Spleen (tissue), 7 donors: ENCODE measurements at regions not wholly inside any gene's neighbourhood (a gene's known extent, or its start where the extent isn't known, plus 50 kb on each side); places are given as distances from the start of the nearest gene placed in this dataset.

Experiments
- POLR2A ChIP-seq, 3 donors: fragments of 450-650 bp; IDR thresholded peaks; one replicate each; pipeline ENCODE4 v1.5.1; 2017; ENCODE audit warnings: antibody characterized with exemption in 3 of 3, mild to moderate bottlenecking in 1 of 3
- TF ChIP-seq, protein P1 (sequence below), 11 experiments: fragments of 200-600 bp in 7 of 11; fragments of 450-650 bp in 4 of 11; sonication (generic) in 4 of 11; IDR thresholded peaks in 8 of 11; conservative IDR thresholded peaks in 3 of 11; 1 replicate in 7 of 11; 2 replicates in 4 of 11; pipeline versions ENCODE4 v1.4.0 to v1.8.0; 2016 to 2021; ENCODE audit warnings: antibody characterized with exemption in 11 of 11, inconsistent platforms in 4 of 11, mild to moderate bottlenecking in 1 of 11
- donor health status: DM: no; HTN: no; CAD: no; lungs with moderate emphysema.
- donor health status: DM: no; HTN: no; CAD: no.
- donor health status: DM: no; HTN: no; CAD: no.

DNA sequence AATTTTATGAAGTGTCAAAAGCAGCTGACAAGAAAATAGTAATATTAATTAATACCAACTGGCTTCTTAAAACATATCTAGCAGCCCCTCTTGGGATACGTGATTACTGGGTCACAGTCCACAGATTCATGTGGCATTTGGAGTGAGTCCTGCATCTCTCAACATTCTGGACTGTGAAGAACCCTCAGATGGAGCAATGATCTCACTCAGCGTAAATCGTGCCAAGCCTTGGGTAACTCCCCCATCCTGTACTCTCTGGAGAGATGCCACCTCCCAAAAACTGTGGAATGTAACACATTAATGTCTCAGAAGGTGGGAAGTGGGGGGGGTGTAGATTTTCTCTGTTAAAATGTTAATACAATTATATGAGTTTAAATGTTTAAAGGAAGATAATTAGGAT lies 118.2 kb upstream of the IQCM start:
- no peak for TF ChIP-seq POLR2A (IDR thresholded peaks at IDR 0.05)
- TF ChIP-seq, protein P1, sequence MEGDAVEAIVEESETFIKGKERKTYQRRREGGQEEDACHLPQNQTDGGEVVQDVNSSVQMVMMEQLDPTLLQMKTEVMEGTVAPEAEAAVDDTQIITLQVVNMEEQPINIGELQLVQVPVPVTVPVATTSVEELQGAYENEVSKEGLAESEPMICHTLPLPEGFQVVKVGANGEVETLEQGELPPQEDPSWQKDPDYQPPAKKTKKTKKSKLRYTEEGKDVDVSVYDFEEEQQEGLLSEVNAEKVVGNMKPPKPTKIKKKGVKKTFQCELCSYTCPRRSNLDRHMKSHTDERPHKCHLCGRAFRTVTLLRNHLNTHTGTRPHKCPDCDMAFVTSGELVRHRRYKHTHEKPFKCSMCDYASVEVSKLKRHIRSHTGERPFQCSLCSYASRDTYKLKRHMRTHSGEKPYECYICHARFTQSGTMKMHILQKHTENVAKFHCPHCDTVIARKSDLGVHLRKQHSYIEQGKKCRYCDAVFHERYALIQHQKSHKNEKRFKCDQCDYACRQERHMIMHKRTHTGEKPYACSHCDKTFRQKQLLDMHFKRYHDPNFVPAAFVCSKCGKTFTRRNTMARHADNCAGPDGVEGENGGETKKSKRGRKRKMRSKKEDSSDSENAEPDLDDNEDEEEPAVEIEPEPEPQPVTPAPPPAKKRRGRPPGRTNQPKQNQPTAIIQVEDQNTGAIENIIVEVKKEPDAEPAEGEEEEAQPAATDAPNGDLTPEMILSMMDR (IDR thresholded peaks at IDR 0.05 in 8 of 11, conservative IDR thresholded peaks at IDR 0.05 in 3 of 11), result no peak
